Kidney (tissue), 13 donors: ENCODE measurements at regions not wholly inside any gene's neighbourhood (a gene's known extent, or its start where the extent isn't known, plus 50 kb on each side); places are given as distances from the start of the nearest gene placed in this dataset.
"Not testable (repeated sequence)": the region's sequence is repeated elsewhere in the genome, so short reads cannot be mapped to it uniquely, and the experiment has no call there.

Experiments
- DNase-seq, 5 donors: peaks; one replicate each; pipeline ENCODE4 v3.0.0-alpha.2; 2013 to 2020
- FAIRE-seq: peaks from 2 replicates; lab custom pipeline; 2012; peaks lifted over from hg19 to GRCh38; lab: Jason Lieb, UNC
- H3K27ac ChIP-seq, 2 donors: one replicate each; pipeline ENCODE4 v1.7.0; 2013; ENCODE audit warnings: low read depth in 2 of 2, low read length in 2 of 2, inconsistent platforms in 1 of 2
- H3K27me3 ChIP-seq: one replicate; pipeline ENCODE4 v1.7.1; 2013; ENCODE audit warnings: low read length, inconsistent platforms; ENCODE audit not compliant: control insufficient read depth, insufficient read depth
- H3K36me3 ChIP-seq, 3 donors: one replicate each; pipeline versions ENCODE4 v1.7.0 to v1.7.1; 2013; ENCODE audit warnings: low read length in 3 of 3, control low read depth in 1 of 3, inconsistent platforms in 1 of 3; ENCODE audit not compliant: insufficient read depth in 3 of 3, control insufficient read depth in 2 of 3
- H3K4me1 ChIP-seq, 3 donors: one replicate each; pipeline versions ENCODE4 v1.7.0 to v1.7.1; 2013; ENCODE audit warnings: low read length in 3 of 3, inconsistent platforms in 1 of 3, low read depth in 1 of 3; ENCODE audit not compliant: control insufficient read depth in 2 of 3, insufficient read depth in 2 of 3
- H3K4me3 ChIP-seq, 3 donors: one replicate each; pipeline versions ENCODE4 v1.7.0 to v1.8.1; 2013; ENCODE audit warnings: low read length in 3 of 3, control low read depth in 1 of 3, inconsistent platforms in 1 of 3
- H3K9ac ChIP-seq, 3 donors: one replicate each; pipeline versions ENCODE4 v1.7.0 to v1.7.1; 2013; ENCODE audit warnings: low read length in 3 of 3, control low read depth in 1 of 3, inconsistent platforms in 1 of 3
- H3K9me3 ChIP-seq, 3 donors: one replicate each; pipeline versions ENCODE4 v1.7.0 to v1.7.1; 2013; ENCODE audit warnings: low read length in 3 of 3, control low read depth in 1 of 3, inconsistent platforms in 1 of 3; ENCODE audit not compliant: control insufficient read depth in 2 of 3, insufficient read depth in 1 of 3
- intact Hi-C: fragments of 100-400 bp; cut with DNase I; formaldehyde crosslinking; loops from one replicate; pipeline ENCODE4 v1.11.1; 2022
- TF ChIP-seq, protein P1 (sequence below): IDR thresholded peaks from 3 replicates; pipeline ENCODE4 v1.5.1; 2012; ENCODE audit warnings: mild to moderate bottlenecking, moderate library complexity, borderline replicate concordance; ENCODE audit not compliant: insufficient read depth; ENCODE audit errors: extremely low read depth
- donor health status: control.
- donor health status: control.
- donor health status: control.
- donor health status: control.
- donor health status: control.
- donor health status: DM: yes; HTN: yes; CAD: no.
- donor health status: Normal renal cell carcinoma (clear cell type).

DNA sequence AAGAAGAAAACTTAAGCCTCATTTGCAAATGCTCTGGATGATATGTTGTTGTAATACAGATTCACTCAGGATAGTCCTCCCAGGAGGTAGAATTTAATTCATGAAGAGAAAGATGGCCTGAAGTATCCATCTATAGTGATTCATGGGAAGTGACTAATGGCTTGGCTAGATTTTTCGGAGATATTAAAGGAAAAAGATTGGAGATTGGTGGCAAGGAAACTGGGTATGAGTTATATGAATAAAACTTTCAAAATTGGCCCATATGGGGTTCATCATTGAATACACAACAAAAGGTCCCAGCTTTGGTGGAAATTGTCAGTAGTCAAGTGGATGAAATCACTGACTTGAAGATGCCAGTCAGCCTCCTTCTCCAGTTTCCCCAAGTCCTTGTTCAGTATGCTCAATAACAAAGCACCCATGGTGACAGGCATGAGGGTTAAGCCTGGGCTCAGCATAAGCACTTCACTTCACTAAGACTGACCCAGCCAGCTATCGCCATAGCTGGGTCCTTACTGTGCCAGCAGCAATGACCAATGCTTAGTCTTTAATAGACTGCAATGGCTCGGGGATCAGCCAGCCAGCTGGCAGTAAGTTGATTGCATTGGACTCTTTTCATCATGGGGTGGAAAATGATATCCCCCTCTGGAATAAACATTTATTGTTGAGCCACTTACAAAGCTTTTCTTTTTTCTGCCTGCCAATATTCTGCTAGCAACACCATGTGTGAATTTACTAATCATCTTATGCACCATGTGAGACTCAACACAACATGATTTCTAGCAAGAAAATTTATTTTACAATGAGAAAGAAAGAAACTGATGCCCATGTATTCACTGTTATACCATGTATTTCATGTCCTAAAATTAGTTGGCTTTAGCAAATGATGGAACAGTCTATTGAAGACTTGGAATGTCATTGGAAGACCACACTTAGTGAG is 176.6 kb upstream of the TACR1 start:
- no peaks in the 10 kb centered on the region for H3K36me3 ChIP-seq
- intact Hi-C loops, result no loop called here
- H3K4me3 ChIP-seq, result no peak overlapping the region
- H3K27me3 ChIP-seq, result no peaks in the 10 kb centered on the region
- H3K4me1 ChIP-seq, result no peaks in the 10 kb centered on the region
- FAIRE-seq (no peak), DNase-seq (no peak)
- no peak overlapping the region for H3K27ac ChIP-seq
- H3K9me3 ChIP-seq, result no peaks in the 10 kb centered on the region
- TF ChIP-seq, protein P1, sequence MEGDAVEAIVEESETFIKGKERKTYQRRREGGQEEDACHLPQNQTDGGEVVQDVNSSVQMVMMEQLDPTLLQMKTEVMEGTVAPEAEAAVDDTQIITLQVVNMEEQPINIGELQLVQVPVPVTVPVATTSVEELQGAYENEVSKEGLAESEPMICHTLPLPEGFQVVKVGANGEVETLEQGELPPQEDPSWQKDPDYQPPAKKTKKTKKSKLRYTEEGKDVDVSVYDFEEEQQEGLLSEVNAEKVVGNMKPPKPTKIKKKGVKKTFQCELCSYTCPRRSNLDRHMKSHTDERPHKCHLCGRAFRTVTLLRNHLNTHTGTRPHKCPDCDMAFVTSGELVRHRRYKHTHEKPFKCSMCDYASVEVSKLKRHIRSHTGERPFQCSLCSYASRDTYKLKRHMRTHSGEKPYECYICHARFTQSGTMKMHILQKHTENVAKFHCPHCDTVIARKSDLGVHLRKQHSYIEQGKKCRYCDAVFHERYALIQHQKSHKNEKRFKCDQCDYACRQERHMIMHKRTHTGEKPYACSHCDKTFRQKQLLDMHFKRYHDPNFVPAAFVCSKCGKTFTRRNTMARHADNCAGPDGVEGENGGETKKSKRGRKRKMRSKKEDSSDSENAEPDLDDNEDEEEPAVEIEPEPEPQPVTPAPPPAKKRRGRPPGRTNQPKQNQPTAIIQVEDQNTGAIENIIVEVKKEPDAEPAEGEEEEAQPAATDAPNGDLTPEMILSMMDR, result no peak
- no peak overlapping the region for H3K9ac ChIP-seq

DNA sequence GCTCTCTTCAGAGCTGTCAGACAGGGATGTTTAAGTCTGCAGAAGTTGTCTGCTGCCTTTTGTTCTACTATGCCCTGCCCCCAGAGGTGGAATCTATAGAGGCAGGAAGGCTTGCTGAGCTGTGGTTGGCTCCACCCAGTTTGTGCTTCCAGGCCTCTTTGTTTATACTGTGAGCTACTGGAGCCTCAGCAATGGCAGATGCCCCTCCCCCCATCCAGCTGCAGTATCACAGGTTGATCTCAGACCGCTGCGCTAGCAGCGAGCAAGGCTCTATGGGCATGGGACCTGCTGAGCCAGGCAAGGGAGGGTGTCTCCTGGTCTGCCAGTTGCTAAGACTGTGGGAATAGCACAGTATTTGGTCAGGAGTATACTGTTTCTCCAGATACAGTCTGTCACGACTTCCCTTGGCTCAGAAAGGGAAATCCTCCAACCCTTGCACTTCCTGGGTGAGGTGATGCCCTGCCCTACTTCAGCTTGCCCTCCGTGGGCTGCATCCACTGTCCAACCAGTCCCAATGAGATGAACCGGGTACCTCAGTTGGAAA is 175.2 kb upstream of the TACR1 start:
- H3K9ac ChIP-seq, H3K4me3 ChIP-seq, H3K27ac ChIP-seq, intact Hi-C loops, H3K9me3 ChIP-seq, FAIRE-seq, H3K27me3 ChIP-seq, H3K36me3 ChIP-seq, H3K4me1 ChIP-seq: not testable (repeated sequence)
- peak in 3 of 5 donors; percentile 10 to 26 (median 16) for DNase-seq

DNA sequence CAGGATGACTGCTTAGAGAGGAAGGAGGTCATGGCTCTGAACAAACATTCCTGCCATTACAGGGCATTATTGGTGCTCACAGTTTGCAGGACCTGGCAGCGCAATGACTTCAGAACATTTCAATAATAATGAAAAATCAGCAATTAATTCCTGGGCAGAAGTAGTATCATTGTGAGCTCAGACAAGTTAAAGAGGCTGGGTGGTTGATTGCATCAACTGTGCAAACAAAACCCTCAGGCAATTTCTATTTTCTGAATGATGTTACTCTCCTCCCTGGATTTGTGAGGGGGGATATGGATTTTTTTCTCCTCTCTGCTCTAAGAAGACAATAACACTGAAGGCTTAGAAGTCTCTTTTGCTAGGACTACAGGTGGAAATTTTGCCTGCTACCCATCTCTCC is 168.1 kb upstream of the TACR1 start:
- Histone ChIP-seq H3K36me3 (no peaks in the 10 kb centered on the region), H3K9me3 (no peaks in the 10 kb centered on the region), H3K27me3 (no peaks in the 10 kb centered on the region), H3K4me1 (no peaks in the 10 kb centered on the region), H3K27ac (no peak overlapping the region), H3K4me3 (no peak overlapping the region), H3K9ac (no peak overlapping the region)
- intact Hi-C loops, result no loop called here
- DNase-seq (no peak), FAIRE-seq (no peak)
- TF ChIP-seq, protein P1, result no peak

DNA sequence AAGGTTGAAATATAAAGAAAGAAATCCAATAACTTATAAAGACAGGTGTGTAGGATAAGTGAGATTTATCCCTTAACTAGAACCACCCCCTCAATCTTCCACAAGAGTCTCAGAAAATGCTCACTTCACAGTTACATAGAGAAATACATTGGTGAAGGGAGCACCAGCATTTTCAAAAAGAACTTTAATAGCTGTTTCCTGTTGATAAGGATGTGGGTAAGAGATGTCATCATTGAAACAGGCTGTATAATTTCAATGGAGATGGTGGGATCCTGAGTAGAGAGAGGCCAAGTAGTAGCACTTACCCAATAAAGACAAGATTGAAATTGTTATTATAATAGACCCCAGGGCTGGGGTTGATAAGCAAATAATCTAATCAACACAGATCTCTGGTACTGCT is 162.2 kb upstream of the TACR1 start:
- intact Hi-C loops, result no loop called here
- FAIRE-seq, result no peak
- Histone ChIP-seq H3K9me3 (no peaks in the 10 kb centered on the region), H3K27ac (no peak overlapping the region), H3K4me3 (no peak overlapping the region), H3K36me3 (no peaks in the 10 kb centered on the region), H3K27me3 (no peaks in the 10 kb centered on the region), H3K9ac (no peak overlapping the region), H3K4me1 (no peaks in the 10 kb centered on the region)
- TF ChIP-seq, protein P1, result no peak
- DNase-seq, result no peak
